ENCODE measurements at regions not wholly inside any gene's neighbourhood (a gene's known extent, or its start where the extent isn't known, plus 50 kb on each side); places are given as distances from the start of the nearest gene placed in this dataset.

GRCh38 chr2:139872503-139872902, 1092.3 kb upstream of the NXPH2 start:
- Histone ChIP-seq H3K27me3 (ENCODE audit: control insufficient read depth in 3 of 3, insufficient read depth in 3 of 3, low read length in 3 of 3) (no peaks in the 10 kb centered on the region), H3K36me3 (ENCODE audit: control insufficient read depth in 3 of 3, insufficient read depth in 2 of 3, low read depth in 1 of 3, low read length in 3 of 3) (no peaks in the 10 kb centered on the region), H3K4me3 (ENCODE audit: low read depth in 1 of 3, low read length in 3 of 3) (no peak overlapping the region), H3K9me3 (ENCODE audit: control insufficient read depth in 2 of 2, insufficient read depth in 1 of 2, low read depth in 1 of 2, low read length in 1 of 2) (peaks cover 0 to 2% of the 10 kb centered on the region in 2 donors), H3K4me1 (ENCODE audit: control insufficient read depth in 3 of 3, insufficient read depth in 2 of 3, low read depth in 1 of 3, low read length in 2 of 3) (no peaks in the 10 kb centered on the region), H3K27ac (ENCODE audit: low read depth in 1 of 3, low read length in 2 of 3) (no peak overlapping the region)
- FAIRE-seq (no peak), DNase-seq (no peak)
- 90 to 93% (median 91%) methylated on average over 4 of the region's 4 CpGs for WGBS, 3 donors

GRCh38 chr2:139872032-139872431, 1091.8 kb upstream of the NXPH2 start:
- DNase-seq (no peak), FAIRE-seq (no peak)
- WGBS, 3 donors: 78 to 89% (median 88%) methylated on average over 8 of the region's 8 CpGs
- Histone ChIP-seq H3K27ac (ENCODE audit: low read depth in 1 of 3, low read length in 2 of 3) (no peak overlapping the region), H3K27me3 (ENCODE audit: control insufficient read depth in 3 of 3, insufficient read depth in 3 of 3, low read length in 3 of 3) (no peaks in the 10 kb centered on the region), H3K4me3 (ENCODE audit: low read depth in 1 of 3, low read length in 3 of 3) (no peak overlapping the region), H3K4me1 (ENCODE audit: control insufficient read depth in 3 of 3, insufficient read depth in 2 of 3, low read depth in 1 of 3, low read length in 2 of 3) (no peaks in the 10 kb centered on the region), H3K9me3 (ENCODE audit: control insufficient read depth in 2 of 2, insufficient read depth in 1 of 2, low read depth in 1 of 2, low read length in 1 of 2) (peaks cover 0 to 2% of the 10 kb centered on the region in 2 donors), H3K36me3 (ENCODE audit: control insufficient read depth in 3 of 3, insufficient read depth in 2 of 3, low read depth in 1 of 3, low read length in 3 of 3) (no peaks in the 10 kb centered on the region)

DNA sequence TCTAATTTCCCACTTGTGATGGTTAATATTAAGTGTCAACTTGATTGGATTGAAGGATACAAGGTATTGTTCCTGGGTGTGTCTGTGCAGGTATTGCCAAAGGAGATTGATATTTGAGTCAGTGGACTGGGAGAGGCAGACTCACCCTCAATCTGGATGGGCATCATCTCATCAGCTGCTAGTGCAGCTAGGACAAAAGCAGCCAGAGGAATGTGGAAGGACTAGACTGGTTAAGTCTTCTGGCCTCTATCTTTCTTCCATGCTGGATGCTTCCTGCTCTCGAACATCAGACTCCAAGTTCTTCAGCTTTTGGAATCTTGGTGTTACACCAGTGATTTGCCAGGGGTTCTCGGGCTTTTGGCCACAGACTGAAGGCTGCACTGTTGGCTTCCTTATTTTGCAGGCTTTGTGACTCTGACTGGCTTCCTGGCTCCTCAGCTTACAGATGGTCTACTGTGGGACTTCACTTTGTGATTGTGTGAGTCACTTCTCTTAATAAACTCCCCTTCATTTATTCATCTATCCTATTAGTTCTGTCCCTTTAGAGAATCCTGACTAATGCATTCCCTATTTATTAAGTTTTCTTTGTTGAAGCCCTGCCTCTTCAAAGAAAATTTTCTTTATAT, 1087.5 kb upstream of the NXPH2 start:
- H3K27ac ChIP-seq (ENCODE audit: low read depth in 1 of 3, low read length in 2 of 3): no peak overlapping the region
- no peak overlapping the region for H3K4me3 ChIP-seq (ENCODE audit: low read depth in 1 of 3, low read length in 3 of 3)
- H3K4me1 ChIP-seq (ENCODE audit: control insufficient read depth in 3 of 3, insufficient read depth in 2 of 3, low read depth in 1 of 3, low read length in 2 of 3): no peaks in the 10 kb centered on the region
- H3K36me3 ChIP-seq (ENCODE audit: control insufficient read depth in 3 of 3, insufficient read depth in 2 of 3, low read depth in 1 of 3, low read length in 3 of 3): no peaks in the 10 kb centered on the region
- no peaks in the 10 kb centered on the region for H3K27me3 ChIP-seq (ENCODE audit: control insufficient read depth in 3 of 3, insufficient read depth in 3 of 3, low read length in 3 of 3)
- 55 to 71% (median 67%) methylated on average over 2 of the region's 2 CpGs for WGBS, 3 donors
- FAIRE-seq: no peak
- DNase-seq: no peak
- H3K9me3 ChIP-seq (ENCODE audit: control insufficient read depth in 2 of 2, insufficient read depth in 1 of 2, low read depth in 1 of 2, low read length in 1 of 2): peaks cover 2 to 10% of the 10 kb centered on the region in 2 donors

DNA sequence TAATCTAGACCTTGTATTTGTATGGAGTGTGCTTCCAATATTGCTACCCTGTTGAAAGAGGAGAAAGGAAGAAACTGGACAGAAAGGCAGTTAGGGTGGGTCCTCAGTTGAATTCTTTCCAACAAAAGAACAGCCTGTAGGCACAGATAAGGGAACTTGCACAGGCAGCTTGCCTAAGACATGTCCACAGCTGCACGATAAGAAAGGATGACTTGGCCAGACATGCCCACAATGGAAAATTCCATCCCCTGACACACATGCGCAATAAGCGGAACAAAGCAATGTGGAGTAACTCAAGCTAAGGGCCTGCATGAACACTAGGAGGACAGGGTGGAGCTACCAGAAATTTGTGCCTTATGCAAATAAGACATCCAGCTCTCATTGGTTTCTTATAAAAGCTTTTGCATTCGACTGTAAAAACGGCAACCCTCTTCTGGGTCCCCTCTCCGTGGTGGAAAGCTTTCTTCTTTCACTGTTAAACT, 1084.7 kb upstream of the NXPH2 start:
- DNase-seq (no peak), FAIRE-seq (no peak)
- peaks cover 0 to 10% of the 10 kb centered on the region in 2 donors for H3K9me3 ChIP-seq (ENCODE audit: control insufficient read depth in 2 of 2, insufficient read depth in 1 of 2, low read depth in 1 of 2, low read length in 1 of 2)
- no peaks in the 10 kb centered on the region for H3K4me1 ChIP-seq (ENCODE audit: control insufficient read depth in 3 of 3, insufficient read depth in 2 of 3, low read depth in 1 of 3, low read length in 2 of 3)
- WGBS, 3 donors: 75 to 77% (median 76%) methylated on average over 6 of the region's 6 CpGs
- H3K36me3 ChIP-seq (ENCODE audit: control insufficient read depth in 3 of 3, insufficient read depth in 2 of 3, low read depth in 1 of 3, low read length in 3 of 3): no peaks in the 10 kb centered on the region
- no peaks in the 10 kb centered on the region for H3K27me3 ChIP-seq (ENCODE audit: control insufficient read depth in 3 of 3, insufficient read depth in 3 of 3, low read length in 3 of 3)
- no peak overlapping the region for H3K4me3 ChIP-seq (ENCODE audit: low read depth in 1 of 3, low read length in 3 of 3)
- no peak overlapping the region for H3K27ac ChIP-seq (ENCODE audit: low read depth in 1 of 3, low read length in 2 of 3)

DNA sequence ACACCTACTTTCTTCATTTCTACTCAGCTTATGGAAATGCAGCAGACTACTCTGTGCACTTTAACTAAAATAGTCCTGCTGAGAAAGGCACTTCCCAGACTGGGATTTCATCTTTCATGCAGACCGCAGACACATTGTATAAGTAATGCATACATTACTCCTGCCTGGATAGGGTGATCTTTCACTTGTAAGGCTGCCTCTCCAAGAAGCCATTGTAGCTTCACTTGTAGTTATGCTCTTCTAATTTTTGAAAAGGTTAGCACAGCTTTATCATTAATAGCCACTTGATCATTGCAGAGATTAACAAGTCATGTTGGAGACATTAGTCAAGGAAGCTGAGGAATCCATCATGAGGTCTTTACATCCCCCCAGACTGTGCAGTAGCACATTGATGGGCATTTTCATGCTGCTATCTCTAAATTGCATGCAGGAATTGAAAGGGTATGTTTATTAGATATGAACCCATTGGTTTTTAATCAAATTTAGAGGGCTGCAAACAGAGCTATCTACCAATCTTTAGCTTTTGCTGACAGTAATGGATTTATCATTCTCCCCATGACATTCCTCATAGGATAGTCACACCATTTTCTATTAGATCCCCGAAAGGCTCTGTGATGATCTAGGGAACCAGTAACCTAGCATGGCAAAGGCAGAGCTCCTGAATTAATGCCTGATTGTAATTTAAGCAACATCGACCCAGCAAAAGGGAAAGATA, 1074.7 kb upstream of the NXPH2 start:
- no peaks in the 10 kb centered on the region for H3K36me3 ChIP-seq (ENCODE audit: control insufficient read depth in 3 of 3, insufficient read depth in 2 of 3, low read depth in 1 of 3, low read length in 3 of 3)
- no peak overlapping the region for H3K27ac ChIP-seq (ENCODE audit: low read depth in 1 of 3, low read length in 2 of 3)
- FAIRE-seq: no peak
- H3K27me3 ChIP-seq (ENCODE audit: control insufficient read depth in 3 of 3, insufficient read depth in 3 of 3, low read length in 3 of 3): no peaks in the 10 kb centered on the region
- H3K9me3 ChIP-seq (ENCODE audit: control insufficient read depth in 2 of 2, insufficient read depth in 1 of 2, low read depth in 1 of 2, low read length in 1 of 2): peaks cover 0 to 2% of the 10 kb centered on the region in 2 donors
- no peak overlapping the region for H3K4me3 ChIP-seq (ENCODE audit: low read depth in 1 of 3, low read length in 3 of 3)
- H3K4me1 ChIP-seq (ENCODE audit: control insufficient read depth in 3 of 3, insufficient read depth in 2 of 3, low read depth in 1 of 3, low read length in 2 of 3): no peaks in the 10 kb centered on the region
- DNase-seq: no peak
- 78 to 84% (median 83%) methylated on average over 3 of the region's 3 CpGs for WGBS, 3 donors

GRCh38 chr2:139850254-139850890, 1070.2 kb upstream of the NXPH2 start:
- Histone ChIP-seq H3K27ac (ENCODE audit: low read depth in 1 of 3, low read length in 2 of 3) (no peak overlapping the region), H3K4me3 (ENCODE audit: low read depth in 1 of 3, low read length in 3 of 3) (no peak overlapping the region), H3K36me3 (ENCODE audit: control insufficient read depth in 3 of 3, insufficient read depth in 2 of 3, low read depth in 1 of 3, low read length in 3 of 3) (no peaks in the 10 kb centered on the region), H3K9me3 (ENCODE audit: control insufficient read depth in 2 of 2, insufficient read depth in 1 of 2, low read depth in 1 of 2, low read length in 1 of 2) (peaks cover 0 to 2% of the 10 kb centered on the region in 2 donors), H3K27me3 (ENCODE audit: control insufficient read depth in 3 of 3, insufficient read depth in 3 of 3, low read length in 3 of 3) (no peaks in the 10 kb centered on the region), H3K4me1 (ENCODE audit: control insufficient read depth in 3 of 3, insufficient read depth in 2 of 3, low read depth in 1 of 3, low read length in 2 of 3) (no peaks in the 10 kb centered on the region)
- FAIRE-seq: no peak
- 64 to 71% (median 68%) methylated on average over 1 of the region's 1 CpG for WGBS, 3 donors
- no peak for DNase-seq

DNA sequence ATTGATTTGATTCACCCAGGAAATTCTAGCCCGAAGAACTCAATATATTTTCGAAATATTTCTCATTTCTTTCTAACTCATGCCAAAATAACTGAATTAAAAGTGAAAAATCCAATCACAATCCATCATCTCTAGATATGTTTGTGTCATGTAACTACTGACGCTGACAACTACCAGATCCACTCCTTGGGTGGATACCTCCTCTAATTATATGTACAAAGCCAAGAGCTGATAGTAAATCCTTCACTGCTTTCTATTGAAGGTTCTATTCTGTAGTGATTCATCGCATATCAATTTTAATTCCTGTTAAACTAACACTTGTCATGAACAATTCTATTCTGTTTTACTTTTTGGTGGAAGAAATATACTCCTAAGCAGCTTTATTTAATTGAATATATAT, 1056.6 kb upstream of the NXPH2 start:
- WGBS, 3 donors: 51 to 71% (median 53%) methylated on average over 4 of the region's 4 CpGs
- FAIRE-seq (no peak), DNase-seq (no peak)
- Histone ChIP-seq H3K27ac (ENCODE audit: low read depth in 1 of 3, low read length in 2 of 3) (no peak overlapping the region), H3K27me3 (ENCODE audit: control insufficient read depth in 3 of 3, insufficient read depth in 3 of 3, low read length in 3 of 3) (no peaks in the 10 kb centered on the region), H3K9me3 (ENCODE audit: control insufficient read depth in 2 of 2, insufficient read depth in 1 of 2, low read depth in 1 of 2, low read length in 1 of 2) (no peaks in the 10 kb centered on the region), H3K36me3 (ENCODE audit: control insufficient read depth in 3 of 3, insufficient read depth in 2 of 3, low read depth in 1 of 3, low read length in 3 of 3) (no peaks in the 10 kb centered on the region), H3K4me1 (ENCODE audit: control insufficient read depth in 3 of 3, insufficient read depth in 2 of 3, low read depth in 1 of 3, low read length in 2 of 3) (no peaks in the 10 kb centered on the region), H3K4me3 (ENCODE audit: low read depth in 1 of 3, low read length in 3 of 3) (no peak overlapping the region)

GRCh38 chr2:139835101-139835500, 1054.9 kb upstream of the NXPH2 start:
- Histone ChIP-seq H3K36me3 (ENCODE audit: control insufficient read depth in 3 of 3, insufficient read depth in 2 of 3, low read depth in 1 of 3, low read length in 3 of 3) (no peaks in the 10 kb centered on the region), H3K4me1 (ENCODE audit: control insufficient read depth in 3 of 3, insufficient read depth in 2 of 3, low read depth in 1 of 3, low read length in 2 of 3) (no peaks in the 10 kb centered on the region), H3K27me3 (ENCODE audit: control insufficient read depth in 3 of 3, insufficient read depth in 3 of 3, low read length in 3 of 3) (no peaks in the 10 kb centered on the region), H3K27ac (ENCODE audit: low read depth in 1 of 3, low read length in 2 of 3) (no peak overlapping the region), H3K4me3 (ENCODE audit: low read depth in 1 of 3, low read length in 3 of 3) (no peak overlapping the region), H3K9me3 (ENCODE audit: control insufficient read depth in 2 of 2, insufficient read depth in 1 of 2, low read depth in 1 of 2, low read length in 1 of 2) (no peaks in the 10 kb centered on the region)
- FAIRE-seq (no peak), DNase-seq (no peak)
- WGBS, 3 donors: 50 to 63% (median 50%) methylated on average over 2 of the region's 2 CpGs

All from small intestine (tissue), 7 donors.